Adrenal gland (tissue), 9 donors: ENCODE measurements at regions not wholly inside any gene's neighbourhood (a gene's known extent, or its start where the extent isn't known, plus 50 kb on each side); places are given as distances from the start of the nearest gene placed in this dataset.
"Not testable (repeated sequence)": the region's sequence is repeated elsewhere in the genome, so short reads cannot be mapped to it uniquely, and the experiment has no call there.

Source experiments
- DNase-seq, 7 donors: peaks; one replicate each; pipeline ENCODE4 v3.0.0-alpha.2; 2019 to 2020
- H3K27ac ChIP-seq, 5 donors: fragments of 200-600 bp; sonication (generic) in 4 of 5; 1 replicate in 3 of 5; 2 replicates in 2 of 5; pipeline versions ENCODE4 v1.5.1 to v1.8.0; 2016 to 2020; ENCODE audit warnings: mild to moderate bottlenecking in 1 of 5
- H3K27me3 ChIP-seq: fragments of 200-600 bp; 2 replicates; pipeline ENCODE4 v1.8.0; 2021
- H3K36me3 ChIP-seq, 2 donors: fragments of 200-600 bp; replicated peaks in 1 of 2; 1 replicate in 1 of 2; 2 replicates in 1 of 2; pipeline versions ENCODE4 v1.5.1 to v1.8.0; 2018 to 2022
- H3K4me1 ChIP-seq, 2 donors: fragments of 200-600 bp; replicated peaks in 1 of 2; 1 replicate in 1 of 2; 2 replicates in 1 of 2; pipeline versions ENCODE4 v1.5.1 to v1.8.0; 2018 to 2021
- H3K4me3 ChIP-seq, 4 donors: fragments of 200-600 bp; sonication (generic) in 3 of 4; one replicate each; pipeline ENCODE4 v1.5.1; 2016 to 2018
- H3K9me3 ChIP-seq, 3 donors: fragments of 200-600 bp; sonication (generic) in 1 of 3; replicated peaks in 1 of 3; 1 replicate in 2 of 3; 2 replicates in 1 of 3; pipeline versions ENCODE4 v1.5.1 to v1.8.0; 2016 to 2021
- CTCF ChIP-seq, 6 experiments: fragments of 450-650 bp in 4 of 6; fragments of 200-600 bp in 2 of 6; sonication (generic) in 1 of 6; IDR thresholded peaks; 1 replicate in 5 of 6; 2 replicates in 1 of 6; pipeline versions ENCODE4 v1.5.1 to v1.8.0; 2016 to 2021; ENCODE audit warnings: antibody characterized with exemption in 6 of 6, mild to moderate bottlenecking in 2 of 6, moderate library complexity in 1 of 6
- POLR2A ChIP-seq, 2 donors: fragments of 450-650 bp; IDR thresholded peaks; one replicate each; pipeline ENCODE4 v1.6.1; 2017; ENCODE audit warnings: antibody characterized with exemption in 2 of 2, mild to moderate bottlenecking in 2 of 2, moderate library complexity in 1 of 2
- WGBS, 4 donors: extraction: QIAGEN DNeasy Blood & Tissue Kit in 2 of 4; methylation state at CpG; one replicate each; pipeline versions ENCODE4 v1.1.5 to v1.1.7; 2013 to 2017; 5-methylcytosine and 5-hydroxymethylcytosine counted together
- intact Hi-C, 2 donors: fragments of 100-400 bp; cut with DNase I; formaldehyde crosslinking; loops; one replicate each; pipeline versions ENCODE4 v1.14.1 to v1.15.0; 2022 to 2023
- donor health status: healthy with polysubstance abuse.
- donor health status: Bipolar disorder and iron deficiency.
- donor health status: DM: yes; HTN: yes; CAD: no.
- donor health status: DM: no; HTN: no; CAD: no.
- donor health status: DM: no; HTN: no; CAD: no.

- no peak overlapping the region for H3K4me3 ChIP-seq
- no peak for TF ChIP-seq POLR2A (IDR thresholded peaks at IDR 0.05)
- TF ChIP-seq CTCF (IDR thresholded peaks at IDR 0.05), result no peak
- H3K9me3 ChIP-seq, result peaks cover 0 to 5% (median 0%) of the 10 kb centered on the region in 3 donors
- intact Hi-C loops, result no loop called here
- H3K27me3 ChIP-seq, result no peaks in the 10 kb centered on the region
- no peak overlapping the region for H3K27ac ChIP-seq
- WGBS, 4 donors, result 80 to 90% (median 83%) methylated on average over 2 of the region's 2 CpGs
- H3K36me3 ChIP-seq, result no peaks in the 10 kb centered on the region
- DNase-seq, result no peak
- H3K4me1 ChIP-seq, result no peaks in the 10 kb centered on the region
Measured at GRCh38 chr20:11176431-11176830, 502.6 kb upstream of the JAG1 start.

GRCh38 chr20:11178946-11179654 is 505.3 kb upstream of the JAG1 start:
- H3K27me3 ChIP-seq, result no peaks in the 10 kb centered on the region
- peaks cover 0 to 5% (median 0%) of the 10 kb centered on the region in 3 donors for H3K9me3 ChIP-seq
- no peaks in the 10 kb centered on the region for H3K36me3 ChIP-seq
- TF ChIP-seq CTCF (IDR thresholded peaks at IDR 0.05), result no peak
- TF ChIP-seq POLR2A (IDR thresholded peaks at IDR 0.05), result no peak
- H3K27ac ChIP-seq, result no peak overlapping the region
- WGBS, 4 donors, result 82 to 86% (median 84%) methylated on average over 3 of the region's 3 CpGs
- DNase-seq, result no peak
- no peak overlapping the region for H3K4me3 ChIP-seq
- H3K4me1 ChIP-seq, result no peaks in the 10 kb centered on the region
- intact Hi-C loops, result no loop called here

- H3K4me3 ChIP-seq, result no peak overlapping the region
- peaks cover 0 to 5% (median 0%) of the 10 kb centered on the region in 3 donors for H3K9me3 ChIP-seq
- H3K36me3 ChIP-seq, result no peaks in the 10 kb centered on the region
- H3K27ac ChIP-seq, result no peak overlapping the region
- no peak for DNase-seq
- H3K4me1 ChIP-seq, result no peaks in the 10 kb centered on the region
- TF ChIP-seq POLR2A (IDR thresholded peaks at IDR 0.05) (no peak), CTCF (IDR thresholded peaks at IDR 0.05) (no peak)
- H3K27me3 ChIP-seq, result no peaks in the 10 kb centered on the region
- intact Hi-C loops, result no loop called here
Measured at GRCh38 chr20:11180186-11180585, 506.4 kb upstream of the JAG1 start.

GRCh38 chr20:11181129-11181528 is 507.3 kb upstream of the JAG1 start:
- H3K36me3 ChIP-seq, H3K4me3 ChIP-seq, DNase-seq, intact Hi-C loops, H3K4me1 ChIP-seq, H3K27me3 ChIP-seq, H3K27ac ChIP-seq, H3K9me3 ChIP-seq: not testable (repeated sequence)
- 73 to 86% (median 76%) methylated on average over 3 of the region's 3 CpGs for WGBS, 4 donors

GRCh38 chr20:11181966-11182365 is 508.2 kb upstream of the JAG1 start:
- Histone ChIP-seq H3K4me3 (no peak overlapping the region), H3K4me1 (no peaks in the 10 kb centered on the region), H3K9me3 (peaks cover 0 to 5% (median 0%) of the 10 kb centered on the region in 3 donors), H3K27me3 (no peaks in the 10 kb centered on the region), H3K27ac (no peak overlapping the region), H3K36me3 (no peaks in the 10 kb centered on the region)
- DNase-seq, result no peak
- WGBS, 4 donors, result 87 to 93% (median 90%) methylated on average over 3 of the region's 3 CpGs
- intact Hi-C loops, result no loop called here
- TF ChIP-seq POLR2A (IDR thresholded peaks at IDR 0.05), result no peak
- no peak for TF ChIP-seq CTCF (IDR thresholded peaks at IDR 0.05)
